ENCODE measurements at regions not wholly inside any gene's neighbourhood (a gene's known extent, or its start where the extent isn't known, plus 50 kb on each side); places are given as distances from the start of the nearest gene placed in this dataset.

GRCh38 chr10:80996615-80997193 lies 459.0 kb downstream of the SH2D4B start:
- no peak for TF ChIP-seq EZH2 (IDR thresholded peaks at IDR 0.05; ENCODE audit: low read length, missing control alignments)
- no peak for TF ChIP-seq CTCF (conservative IDR thresholded peaks at IDR 0.05 in 1 of 2, IDR thresholded peaks at IDR 0.05 in 1 of 2; ENCODE audit: low read depth in 1 of 2, low read length in 2 of 2)

Measured in fibroblast of lung (primary cell).